ENCODE measurements at regions not wholly inside any gene's neighbourhood (a gene's known extent, or its start where the extent isn't known, plus 50 kb on each side); places are given as distances from the start of the nearest gene placed in this dataset.

DNA sequence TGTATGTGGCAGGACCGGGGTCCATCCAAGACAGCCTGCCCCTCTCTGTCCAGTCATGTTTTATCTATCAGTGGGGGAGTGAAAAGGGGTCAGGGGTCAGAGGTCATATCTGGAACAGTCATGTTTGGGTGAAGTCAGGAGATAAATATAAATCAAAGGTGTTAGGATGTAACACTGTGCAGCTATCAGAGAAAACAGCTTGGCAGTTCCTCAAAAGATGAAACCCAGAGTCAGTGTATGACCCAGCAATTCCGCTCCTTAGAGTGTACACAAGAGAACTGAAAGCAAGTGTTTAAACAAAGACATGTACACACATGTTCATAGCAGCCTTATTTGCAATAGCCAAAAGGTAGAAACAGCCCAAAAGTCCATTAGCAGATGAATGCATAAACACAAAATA, 361.3 kb downstream of the FOXL1 start:
- Mint-ChIP-seq H3K36me3 (ENCODE audit: insufficient read depth) (no peaks in the 10 kb centered on the region), H3K4me3 (ENCODE audit: low read depth) (no peak overlapping the region), H3K27me3 (peaks cover 14% of the 10 kb centered on the region), H3K4me1 (ENCODE audit: low read depth) (peaks cover 4% of the 10 kb centered on the region), H3K9me3 (ENCODE audit: low read depth) (peaks cover 12% of the 10 kb centered on the region), H3K27ac (no peak overlapping the region)
- no peak for TF ChIP-seq CTCF (IDR thresholded peaks at IDR 0.05; ENCODE audit: unreplicated experiment)
- DNase-seq (ENCODE audit: low spot score, unreplicated experiment): no peak

GRCh38 chr16:86941731-86942130, 363.4 kb downstream of the FOXL1 start:
- H3K4me3 Mint-ChIP-seq (ENCODE audit: low read depth): no peak overlapping the region
- no peaks in the 10 kb centered on the region for H3K36me3 Mint-ChIP-seq (ENCODE audit: insufficient read depth)
- no peak for DNase-seq (ENCODE audit: low spot score, unreplicated experiment)

GRCh38 chr16:86942151-86943051, 364.1 kb downstream of the FOXL1 start:
- Mint-ChIP-seq H3K36me3 (ENCODE audit: insufficient read depth) (no peaks in the 10 kb centered on the region), H3K27me3 (peaks cover 6% of the 10 kb centered on the region), H3K4me3 (ENCODE audit: low read depth) (no peak overlapping the region), H3K27ac (no peak overlapping the region), H3K9me3 (ENCODE audit: low read depth) (peaks cover 12% of the 10 kb centered on the region), H3K4me1 (ENCODE audit: low read depth) (no peaks in the 10 kb centered on the region)
- no peak for TF ChIP-seq CTCF (IDR thresholded peaks at IDR 0.05; ENCODE audit: unreplicated experiment)
- no peak for DNase-seq (ENCODE audit: low spot score, unreplicated experiment)

More at GRCh38 chr16:86941731-86942130, 363.4 kb downstream of the FOXL1 start:
- TF ChIP-seq CTCF (IDR thresholded peaks at IDR 0.05; ENCODE audit: unreplicated experiment): no peak
- no peaks in the 10 kb centered on the region for H3K4me1 Mint-ChIP-seq (ENCODE audit: low read depth)
- peaks cover 12% of the 10 kb centered on the region for H3K9me3 Mint-ChIP-seq (ENCODE audit: low read depth)
- H3K27me3 Mint-ChIP-seq: peaks cover 6% of the 10 kb centered on the region
- H3K27ac Mint-ChIP-seq: no peak overlapping the region

GRCh38 chr16:86945166-86945900, 367.0 kb downstream of the FOXL1 start:
- Mint-ChIP-seq H3K27me3 (peaks cover 15% of the 10 kb centered on the region), H3K4me3 (ENCODE audit: low read depth) (no peak overlapping the region), H3K36me3 (ENCODE audit: insufficient read depth) (no peaks in the 10 kb centered on the region), H3K9me3 (ENCODE audit: low read depth) (no peaks in the 10 kb centered on the region), H3K27ac (no peak overlapping the region), H3K4me1 (ENCODE audit: low read depth) (no peaks in the 10 kb centered on the region)
- DNase-seq (ENCODE audit: low spot score, unreplicated experiment): no peak
- TF ChIP-seq CTCF (IDR thresholded peaks at IDR 0.05; ENCODE audit: unreplicated experiment): no peak

GRCh38 chr16:86946396-86946795, 368.0 kb downstream of the FOXL1 start:
- no peaks in the 10 kb centered on the region for H3K36me3 Mint-ChIP-seq (ENCODE audit: insufficient read depth)
- H3K4me3 Mint-ChIP-seq (ENCODE audit: low read depth): no peak overlapping the region
- no peak overlapping the region for H3K27ac Mint-ChIP-seq
- no peaks in the 10 kb centered on the region for H3K4me1 Mint-ChIP-seq (ENCODE audit: low read depth)
- TF ChIP-seq CTCF (IDR thresholded peaks at IDR 0.05; ENCODE audit: unreplicated experiment): no peak
- no peaks in the 10 kb centered on the region for H3K9me3 Mint-ChIP-seq (ENCODE audit: low read depth)
- DNase-seq (ENCODE audit: low spot score, unreplicated experiment): no peak
- peaks cover 15% of the 10 kb centered on the region for H3K27me3 Mint-ChIP-seq
